SJSA1 (cell line): ENCODE measurements at regions not wholly inside any gene's neighbourhood (a gene's known extent, or its start where the extent isn't known, plus 50 kb on each side); places are given as distances from the start of the nearest gene placed in this dataset.

Source experiments
- DNase-seq, 2 experiments: peaks; one replicate each; pipeline ENCODE4 v3.0.0-alpha.2; 2015 to 2020; ENCODE audit warnings: low spot score in 2 of 2, low read depth in 1 of 2
- H3K27ac ChIP-seq: fragments of 250-450 bp; sonication (Bioruptor Pico); 2 replicates; pipeline ENCODE4 v1.5.1; 2020; ENCODE audit warnings: mild to moderate bottlenecking, moderate library complexity
- H3K27me3 ChIP-seq: fragments of 250-450 bp; sonication (Bioruptor Pico); replicated peaks from 2 replicates; pipeline ENCODE4 v1.5.1; 2020; ENCODE audit warnings: mild to moderate bottlenecking, moderate library complexity
- H3K36me3 ChIP-seq: fragments of 250-450 bp; sonication (Bioruptor Pico); 2 replicates; pipeline ENCODE4 v1.5.1; 2020; ENCODE audit warnings: mild to moderate bottlenecking
- H3K4me1 ChIP-seq: fragments of 250-450 bp; sonication (Bioruptor Pico); replicated peaks from 2 replicates; pipeline ENCODE4 v1.6.1; 2021; ENCODE audit warnings: mild to moderate bottlenecking
- H3K4me3 ChIP-seq: fragments of 250-450 bp; sonication (Bioruptor Pico); 2 replicates; pipeline ENCODE4 v1.5.1; 2020; ENCODE audit warnings: mild to moderate bottlenecking
- H3K9me3 ChIP-seq: fragments of 250-450 bp; sonication (Bioruptor Pico); replicated peaks from 2 replicates; pipeline ENCODE4 v1.5.1; 2020; ENCODE audit warnings: mild to moderate bottlenecking

DNA sequence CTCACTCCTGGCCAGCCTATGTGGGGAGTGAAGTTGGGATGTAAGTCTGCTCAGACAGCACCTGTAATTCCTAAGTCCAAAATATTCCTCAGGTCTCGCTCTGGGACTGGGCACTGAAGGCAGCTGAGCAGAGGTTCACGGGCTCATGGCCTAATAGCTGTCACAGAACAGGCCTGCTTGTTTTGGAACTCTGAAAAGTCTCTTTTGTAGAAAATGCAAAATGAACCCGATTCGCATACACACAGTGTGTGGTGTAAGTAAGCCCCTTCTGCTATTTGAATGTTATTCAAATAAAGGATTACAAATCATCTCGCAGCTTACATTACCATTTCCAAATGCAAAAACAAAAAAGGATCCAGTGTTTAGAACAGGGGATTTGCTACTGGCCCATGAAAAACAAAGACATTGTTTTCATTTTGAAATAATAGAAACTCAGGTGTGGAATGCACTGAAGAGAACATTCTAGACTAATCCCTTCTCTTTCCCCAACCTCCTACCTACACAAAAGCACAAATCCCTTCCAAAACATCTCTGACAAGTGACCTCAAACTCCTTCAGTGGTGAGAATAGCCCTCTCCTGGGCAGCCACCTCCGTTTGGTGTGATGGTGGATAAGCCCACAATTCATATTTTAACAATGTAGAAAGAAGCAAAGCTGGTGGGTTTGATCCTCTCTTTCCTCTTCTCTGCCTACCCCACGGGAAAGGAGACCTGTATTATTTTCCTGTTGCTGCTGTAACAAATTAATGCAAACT is 118.3 kb upstream of the NCK2 start:
- no peak for DNase-seq
- Histone ChIP-seq H3K9me3 (no peaks in the 10 kb centered on the region; the same call in none of the 2 replicates), H3K4me1 (no peaks in the 10 kb centered on the region), H3K36me3 (no peaks in the 10 kb centered on the region), H3K4me3 (no peak overlapping the region), H3K27ac (no peak overlapping the region), H3K27me3 (peaks cover 20% of the 10 kb centered on the region; the same call in 1 of the 2 replicates)

DNA sequence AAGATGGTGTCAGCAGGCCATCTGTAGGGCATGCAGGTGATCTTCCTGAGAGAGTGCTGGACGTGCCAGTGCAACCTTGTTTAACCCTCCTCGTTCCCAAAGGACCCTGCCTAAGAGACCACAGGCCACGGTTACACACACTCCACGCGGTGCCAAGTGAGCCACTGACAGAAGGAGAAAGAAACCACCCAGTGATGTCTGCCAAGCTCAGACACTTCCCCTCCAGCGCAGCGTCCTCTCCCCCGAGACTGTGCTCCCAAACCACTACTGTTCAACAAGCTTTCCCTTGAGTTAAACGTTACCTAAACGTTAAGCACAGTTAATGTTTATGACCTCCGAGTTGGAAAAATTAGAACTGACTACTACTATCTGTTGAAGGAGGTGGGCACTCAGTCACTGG is 119.1 kb upstream of the NCK2 start:
- H3K4me3 ChIP-seq = no peak overlapping the region
- no peaks in the 10 kb centered on the region; the same call in 1 of the 2 replicates for H3K9me3 ChIP-seq
- no peaks in the 10 kb centered on the region for H3K4me1 ChIP-seq
- peaks cover 17% of the 10 kb centered on the region; the same call in 1 of the 2 replicates for H3K27me3 ChIP-seq
- no peak overlapping the region for H3K27ac ChIP-seq
- H3K36me3 ChIP-seq = no peaks in the 10 kb centered on the region
- no peak for DNase-seq

DNA sequence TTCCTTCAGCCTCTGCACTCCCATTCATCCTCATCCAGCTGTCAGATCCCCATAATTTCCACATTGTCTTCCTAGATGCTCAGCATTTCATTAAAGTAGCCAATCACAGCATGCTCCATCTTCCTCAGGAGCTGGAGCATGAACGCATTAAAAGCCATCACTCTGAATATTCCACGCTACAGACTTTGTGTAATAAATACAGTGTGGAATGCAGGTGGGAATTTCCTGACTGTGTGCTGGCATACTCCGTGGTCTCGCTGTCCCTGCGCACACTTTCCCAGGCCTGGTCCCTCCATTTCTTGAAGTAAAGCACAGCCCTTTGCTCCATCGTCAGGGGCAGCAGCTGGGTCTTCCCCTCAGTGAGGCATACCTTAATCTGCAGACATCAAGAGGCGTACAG is 123.7 kb upstream of the NCK2 start:
- Histone ChIP-seq H3K4me3 (no peak overlapping the region), H3K27ac (no peak overlapping the region), H3K27me3 (peaks cover 6% of the 10 kb centered on the region; the same call in 1 of the 2 replicates), H3K36me3 (no peaks in the 10 kb centered on the region), H3K9me3 (no peaks in the 10 kb centered on the region; the same call in 1 of the 2 replicates), H3K4me1 (no peaks in the 10 kb centered on the region)
- no peak for DNase-seq

DNA sequence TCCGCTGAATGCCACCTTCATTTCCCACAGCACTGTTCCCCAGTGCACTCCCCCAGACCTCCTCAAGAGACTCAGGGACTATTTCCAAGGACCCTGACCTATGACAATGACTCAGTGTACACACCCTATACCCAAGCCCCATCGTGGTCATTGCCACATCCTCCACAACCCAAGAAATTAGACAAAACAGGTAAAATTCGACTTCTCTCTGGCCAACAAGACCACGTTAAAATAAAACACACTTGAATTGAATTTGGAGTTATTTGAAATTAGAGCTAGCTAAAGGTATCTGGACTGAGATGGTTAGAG is 126.4 kb upstream of the NCK2 start:
- no peaks in the 10 kb centered on the region for H3K4me1 ChIP-seq
- no peak for DNase-seq
- H3K27ac ChIP-seq = no peak overlapping the region
- H3K36me3 ChIP-seq = no peaks in the 10 kb centered on the region
- no peaks in the 10 kb centered on the region; the same call in 1 of the 2 replicates for H3K27me3 ChIP-seq
- no peaks in the 10 kb centered on the region for H3K9me3 ChIP-seq
- no peak overlapping the region for H3K4me3 ChIP-seq

DNA sequence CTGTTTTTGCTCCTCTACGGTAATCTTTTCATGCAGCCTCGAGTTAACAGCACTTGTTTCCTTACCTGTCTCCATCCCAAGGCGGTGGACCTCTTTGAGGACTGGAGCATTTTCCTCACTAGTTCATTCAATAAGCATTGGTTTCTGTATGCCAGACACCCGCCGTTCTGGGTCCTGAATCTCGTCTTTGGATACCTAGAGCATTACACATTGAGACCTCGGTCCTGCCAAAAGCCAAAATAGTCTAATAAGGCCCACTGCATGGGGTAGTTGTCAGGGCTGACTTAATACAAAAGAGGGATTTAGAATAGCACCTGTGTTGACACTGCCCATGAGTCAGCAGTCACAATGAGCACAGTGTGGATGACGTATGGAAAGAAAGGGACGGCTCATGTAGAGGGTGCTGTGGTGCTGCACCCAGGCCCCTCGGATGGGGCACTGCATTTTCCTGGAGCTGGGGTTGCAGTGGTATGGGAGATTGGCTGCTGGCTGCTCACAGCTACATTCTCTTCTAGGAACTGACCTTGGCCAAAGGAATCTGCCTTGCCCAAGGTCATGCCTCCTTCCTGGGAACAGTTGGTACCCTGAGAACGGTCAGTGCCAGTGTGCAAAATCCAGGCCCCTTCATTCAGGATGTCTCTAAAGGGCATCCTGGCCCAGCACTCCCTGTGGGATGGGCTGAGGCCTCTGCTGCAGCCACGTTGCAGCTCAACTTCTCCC is 126.9 kb upstream of the NCK2 start:
- H3K9me3 ChIP-seq = no peaks in the 10 kb centered on the region
- no peak for DNase-seq
- H3K4me3 ChIP-seq = no peak overlapping the region
- H3K36me3 ChIP-seq = no peaks in the 10 kb centered on the region
- no peak overlapping the region for H3K27ac ChIP-seq
- no peaks in the 10 kb centered on the region for H3K4me1 ChIP-seq
- H3K27me3 ChIP-seq = no peaks in the 10 kb centered on the region; the same call in 1 of the 2 replicates

DNA sequence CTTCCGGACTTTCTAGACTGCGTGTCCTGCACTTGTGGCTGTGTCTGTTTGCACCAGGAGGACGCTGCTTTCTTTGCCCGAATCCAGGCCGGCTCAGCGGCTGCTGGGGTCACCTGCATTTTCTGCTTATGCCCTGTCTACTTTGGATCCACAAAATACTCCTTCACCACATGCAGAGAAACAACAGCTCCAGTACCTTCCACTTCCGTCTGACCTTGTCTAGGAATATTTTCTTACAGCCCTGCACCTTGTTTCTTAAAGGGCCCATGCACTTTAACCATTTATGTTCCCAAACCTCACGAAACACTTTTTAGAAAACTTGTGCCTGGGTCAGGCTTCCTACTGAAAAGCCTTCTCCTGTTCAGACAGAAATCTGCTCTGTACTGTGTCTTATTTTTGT is 129.4 kb upstream of the NCK2 start:
- H3K4me1 ChIP-seq = no peaks in the 10 kb centered on the region
- no peak overlapping the region for H3K4me3 ChIP-seq
- no peaks in the 10 kb centered on the region for H3K9me3 ChIP-seq
- DNase-seq = no peak
- no peak overlapping the region for H3K27ac ChIP-seq
- no peaks in the 10 kb centered on the region; the same call in 1 of the 2 replicates for H3K27me3 ChIP-seq
- H3K36me3 ChIP-seq = no peaks in the 10 kb centered on the region

DNA sequence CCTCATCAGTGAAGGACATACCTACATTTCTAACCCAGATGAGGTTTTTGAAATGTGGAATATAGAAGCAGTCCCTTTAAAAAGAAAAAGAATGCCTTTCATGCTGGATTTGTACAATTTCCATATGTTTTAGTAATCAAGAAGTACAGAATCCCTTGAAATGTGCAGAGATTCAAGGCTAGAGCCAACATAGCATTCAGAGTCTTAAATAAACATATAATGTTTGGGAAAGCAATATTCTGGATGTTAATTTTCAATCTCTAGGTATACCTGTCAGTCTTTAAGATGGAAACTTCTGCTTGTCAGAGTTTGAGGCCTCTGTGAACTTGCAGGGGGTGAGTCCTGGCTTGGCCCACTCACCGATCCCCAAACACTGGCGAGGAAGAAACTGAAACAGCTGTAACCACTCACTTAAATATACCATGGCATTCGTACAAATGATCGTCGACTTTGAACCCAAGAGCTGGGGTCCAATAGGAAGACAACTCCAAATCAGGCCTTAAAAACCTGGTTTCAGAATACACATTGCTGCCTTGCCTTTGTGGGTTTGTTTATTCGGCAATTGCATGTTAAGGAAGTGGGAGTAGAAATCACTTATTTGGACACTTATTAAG is 132.8 kb upstream of the NCK2 start:
- Histone ChIP-seq H3K4me3 (no peak overlapping the region), H3K27ac (no peak overlapping the region), H3K4me1 (no peaks in the 10 kb centered on the region), H3K27me3 (no peaks in the 10 kb centered on the region), H3K9me3 (no peaks in the 10 kb centered on the region), H3K36me3 (no peaks in the 10 kb centered on the region)
- no peak for DNase-seq

DNA sequence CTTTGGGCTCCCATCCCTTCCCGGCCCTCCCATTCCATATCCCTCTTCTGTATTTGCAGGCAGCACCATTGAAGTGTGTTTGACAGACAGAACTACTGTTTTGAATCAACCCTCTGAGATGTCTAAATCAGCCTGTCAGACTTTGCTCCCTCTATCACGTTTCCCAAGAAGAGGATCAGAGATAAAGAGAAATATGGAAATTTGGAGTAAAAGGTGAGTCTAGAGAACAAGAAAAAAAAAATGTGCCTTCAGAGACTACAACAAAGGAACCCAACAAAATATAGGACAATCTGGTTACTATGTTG is 133.4 kb upstream of the NCK2 start:
- Histone ChIP-seq H3K27me3 (no peaks in the 10 kb centered on the region), H3K9me3 (no peaks in the 10 kb centered on the region), H3K27ac (no peak overlapping the region), H3K4me1 (no peaks in the 10 kb centered on the region), H3K36me3 (no peaks in the 10 kb centered on the region), H3K4me3 (no peak overlapping the region)
- no peak for DNase-seq

DNA sequence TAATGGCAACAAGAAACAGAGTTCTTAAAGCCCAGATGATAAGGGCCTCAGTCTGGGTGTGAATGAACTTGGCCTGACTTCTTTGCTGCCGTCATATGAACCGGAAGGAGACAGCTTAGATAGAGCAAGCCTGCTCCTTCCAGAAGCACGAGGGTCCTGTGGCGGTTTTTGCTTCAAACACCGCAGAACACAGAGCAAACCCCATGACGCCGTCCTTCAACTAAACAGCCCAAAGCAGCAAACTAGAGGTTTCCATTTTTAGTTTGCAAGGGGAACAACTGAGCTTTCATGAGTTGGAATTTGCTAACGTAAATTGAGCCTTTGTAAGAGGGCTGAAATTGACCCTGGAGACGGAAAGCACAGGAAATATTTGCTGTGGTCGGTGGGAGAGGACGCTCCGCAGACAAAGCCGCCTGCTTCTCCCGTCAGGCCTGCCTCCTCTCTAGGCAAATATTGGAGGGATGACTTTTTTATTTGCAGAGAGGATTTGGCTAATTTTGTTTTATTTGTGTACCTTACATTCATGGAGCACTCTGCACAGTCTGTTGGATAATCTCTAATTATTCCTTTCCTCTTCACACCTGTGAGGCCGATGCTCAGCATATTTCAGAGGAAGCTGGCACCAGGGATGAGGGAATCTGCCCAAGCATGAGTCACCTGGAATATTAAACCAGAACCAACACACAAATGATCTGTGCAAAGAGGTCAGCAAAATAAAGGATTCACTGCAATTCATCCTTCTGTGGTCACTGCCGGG is 134.0 kb upstream of the NCK2 start:
- Histone ChIP-seq H3K27ac (no peak overlapping the region), H3K9me3 (no peaks in the 10 kb centered on the region), H3K27me3 (no peaks in the 10 kb centered on the region), H3K36me3 (no peaks in the 10 kb centered on the region), H3K4me1 (no peaks in the 10 kb centered on the region), H3K4me3 (no peak overlapping the region)
- no peak for DNase-seq

DNA sequence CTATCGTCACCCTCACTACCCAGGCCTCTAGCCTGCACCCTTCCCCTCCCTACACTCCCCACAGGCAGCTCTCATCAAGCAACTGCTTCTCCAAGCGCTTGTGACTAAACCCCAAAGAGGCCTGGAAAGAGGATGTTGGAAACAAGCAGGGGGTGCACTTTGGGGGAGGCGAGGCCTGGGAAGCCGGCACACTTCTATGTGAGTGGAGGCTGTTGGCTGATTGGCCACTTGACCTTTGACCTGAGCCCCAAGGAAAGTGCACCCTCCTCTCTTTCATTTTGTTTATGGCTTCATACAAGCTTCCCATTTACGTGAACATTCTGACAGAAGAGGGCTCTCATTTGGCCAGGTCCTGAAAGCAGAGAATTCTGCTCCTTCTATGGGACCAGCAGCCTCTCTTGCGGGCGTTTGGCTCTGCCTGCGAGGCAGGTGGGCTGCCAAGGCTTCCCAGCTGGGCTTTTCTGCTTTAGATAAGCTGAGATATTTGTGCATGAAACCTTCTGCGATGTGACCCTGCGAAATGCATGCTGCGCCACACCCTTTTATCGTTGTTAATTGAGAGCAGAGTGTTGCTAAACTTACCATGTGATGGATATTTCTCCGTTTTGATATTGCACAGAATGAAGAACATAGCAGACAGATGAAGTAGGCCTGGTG is 134.8 kb upstream of the NCK2 start:
- no peak for DNase-seq
- 0 out of 2 replicates have a peak, but pooled peaks cover under 1% of the 10 kb centered on the region for H3K27me3 ChIP-seq
- H3K36me3 ChIP-seq = no peaks in the 10 kb centered on the region
- no peak overlapping the region for H3K4me3 ChIP-seq
- no peaks in the 10 kb centered on the region for H3K9me3 ChIP-seq
- no peaks in the 10 kb centered on the region for H3K4me1 ChIP-seq
- no peak overlapping the region for H3K27ac ChIP-seq

DNA sequence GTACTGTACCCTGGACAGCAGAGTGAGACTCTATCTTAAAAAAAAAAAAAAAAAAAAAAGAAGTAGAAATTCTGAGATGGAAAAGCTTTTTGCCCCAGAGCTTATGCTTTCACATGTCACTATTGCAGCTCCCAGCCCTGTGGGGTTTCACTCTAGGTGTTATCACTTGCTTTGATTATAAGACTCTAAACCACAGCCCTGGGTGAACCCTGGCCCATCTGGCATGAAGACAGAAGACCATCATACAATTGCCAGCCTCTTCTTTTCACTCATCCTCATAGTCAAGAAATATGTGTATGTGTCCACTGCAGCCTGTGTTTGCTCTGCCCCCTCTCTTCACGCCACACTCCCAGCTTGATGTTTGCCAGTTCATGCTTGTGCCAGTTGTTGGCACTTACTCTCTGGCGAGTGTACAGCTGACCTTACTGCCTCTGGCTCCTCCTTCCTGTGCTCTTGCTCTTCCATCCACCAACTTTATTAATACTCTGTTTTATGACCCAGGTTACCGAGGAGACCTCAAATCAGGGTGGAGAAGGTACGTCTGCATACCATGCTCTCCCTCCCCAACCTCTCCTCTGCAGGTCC is 136.7 kb upstream of the NCK2 start:
- Histone ChIP-seq H3K27me3 (0 out of 2 replicates have a peak, but pooled peaks cover 4% of the 10 kb centered on the region), H3K4me1 (no peaks in the 10 kb centered on the region), H3K27ac (no peak overlapping the region), H3K4me3 (no peak overlapping the region), H3K36me3 (no peaks in the 10 kb centered on the region), H3K9me3 (no peaks in the 10 kb centered on the region)
- no peak for DNase-seq

DNA sequence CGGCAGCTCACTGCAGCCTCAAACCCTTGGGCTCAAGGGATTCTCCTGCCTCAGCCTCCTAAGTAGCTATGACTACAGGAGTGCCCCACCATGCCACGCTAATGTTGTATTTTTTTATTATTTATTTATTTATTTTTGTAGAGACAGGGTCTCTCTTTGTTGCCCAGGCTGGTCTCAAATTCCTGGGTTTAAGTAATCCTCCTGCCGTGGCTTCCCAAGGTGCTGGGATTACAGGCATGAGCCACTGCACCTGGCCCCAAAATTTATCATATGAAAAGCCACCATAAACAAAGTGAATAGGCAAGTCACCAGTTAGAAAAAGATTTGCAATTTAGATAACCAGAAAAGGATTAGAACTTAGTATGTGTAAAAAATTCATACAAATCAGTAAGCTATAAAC is 138.6 kb upstream of the NCK2 start:
- Histone ChIP-seq H3K4me1 (no peaks in the 10 kb centered on the region), H3K27ac (no peak overlapping the region), H3K4me3 (no peak overlapping the region), H3K27me3 (0 out of 2 replicates have a peak, but pooled peaks cover 4% of the 10 kb centered on the region), H3K36me3 (no peaks in the 10 kb centered on the region), H3K9me3 (peaks cover 3% of the 10 kb centered on the region; the same call in 1 of the 2 replicates)
- DNase-seq = no peak

DNA sequence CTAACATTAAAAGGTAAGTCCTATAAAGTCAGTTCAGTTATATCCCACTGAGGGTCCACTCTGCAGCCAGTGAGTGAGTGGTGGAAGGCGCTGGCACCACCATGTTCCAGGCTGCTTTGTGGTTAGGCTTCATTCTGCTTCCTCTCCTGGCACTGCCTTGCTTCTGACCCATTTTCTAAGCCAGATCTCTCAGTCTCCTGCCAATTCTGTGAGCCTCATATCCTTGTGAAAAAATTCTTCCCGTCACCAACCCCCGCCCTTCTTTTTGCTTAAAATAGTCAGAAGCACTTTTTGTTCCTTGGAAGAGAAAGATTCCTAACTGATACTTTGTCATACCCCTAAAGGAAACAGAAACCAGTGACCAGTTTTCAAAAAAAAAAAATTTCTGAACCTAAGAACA is 139.8 kb upstream of the NCK2 start:
- peaks cover 3% of the 10 kb centered on the region; the same call in 1 of the 2 replicates for H3K9me3 ChIP-seq
- DNase-seq = no peak
- H3K27ac ChIP-seq = no peak overlapping the region

More for the DNA sequence above, 139.8 kb upstream of the NCK2 start:
- no peaks in the 10 kb centered on the region for H3K4me1 ChIP-seq
- H3K4me3 ChIP-seq = no peak overlapping the region
- no peaks in the 10 kb centered on the region for H3K36me3 ChIP-seq
- H3K27me3 ChIP-seq = 0 out of 2 replicates have a peak, but pooled peaks cover 4% of the 10 kb centered on the region
